ENCODE measurements at regions not wholly inside any gene's neighbourhood (a gene's known extent, or its start where the extent isn't known, plus 50 kb on each side); places are given as distances from the start of the nearest gene placed in this dataset.
A peak's percentile ranks its signal among the peaks of the same experiment; 100 is the strongest.

- RAD21 ChIA-PET (ENCODE audit: unreplicated experiment) = no interaction called here
- CTCF ChIA-PET = interaction anchor here (0.7 kb wide), 1 partner anchor 702 kb away, joined by 3 read pairs; no protein-coding TSS in a partner anchor
- Histone ChIP-seq H3K27me3 (replicated peaks in 1 of 2; ENCODE audit: control insufficient read depth in 2 of 2, insufficient read depth in 2 of 2, low read length in 1 of 2) (no peaks in the 10 kb centered on the region), H3K4me2 (ENCODE audit: control insufficient read depth, insufficient read depth) (no peak overlapping the region), H3K9me3 (replicated peaks; ENCODE audit: control insufficient read depth, insufficient read depth, low read length) (no peaks in the 10 kb centered on the region), H3K27ac (ENCODE audit: control insufficient read depth, insufficient read depth) (no peak overlapping the region), H3K79me2 (ENCODE audit: control insufficient read depth, insufficient read depth, low read length) (no peaks in the 10 kb centered on the region), H2AFZ (ENCODE audit: control insufficient read depth, low read depth, low read length) (no peak overlapping the region), H3K36me3 (ENCODE audit: control insufficient read depth in 2 of 2, insufficient read depth in 2 of 2, low read length in 1 of 2) (no peaks in the 10 kb centered on the region), H3K9ac (ENCODE audit: control insufficient read depth, insufficient read depth, low read length) (no peak overlapping the region), H4K20me1 (ENCODE audit: control insufficient read depth, insufficient read depth) (no peaks in the 10 kb centered on the region), H3K4me1 (ENCODE audit: control insufficient read depth, insufficient read depth, low read length) (no peaks in the 10 kb centered on the region), H3K4me3 (no peak overlapping the region)
- intact Hi-C loops (cut with micrococcal nuclease; ENCODE audit: unreplicated experiment) (no loop called here), in situ Hi-C loops (cut with MboI) (no loop called here)
- DNase-seq (ENCODE audit: low read depth, low spot score) = no peak
- WGBS (ENCODE audit: insufficient coverage, insufficient replicate concordance, low lambda C conversion rate, missing lambda C conversion rate) = 0% methylated on average over 1 of the region's 1 CpG
- FAIRE-seq = no peak
- POLR2A ChIA-PET = interaction anchor here (0.6 kb wide), 1 partner anchor 158 kb away, joined by 3 read pairs; no protein-coding TSS in a partner anchor
- no TSS peak for BruUV-seq (replicated peaks)
- SMC1A ChIA-PET (ENCODE audit: uncharacterized antibody, unreplicated experiment) = no interaction called here
- ATAC-seq = peak; percentile 30; the same call in 2 of the 3 replicates
- no peak for TF ChIP-seq NFXL1 (IDR thresholded peaks at IDR 0.05; ENCODE audit: borderline replicate concordance)
- no peak for TF ChIP-seq MTA2 (IDR thresholded peaks at IDR 0.05; ENCODE audit: low read depth)
- TF ChIP-seq CREM (IDR thresholded peaks at IDR 0.05; ENCODE audit: low read depth) = no peak
- TF ChIP-seq ZBED1 (IDR thresholded peaks at IDR 0.05; ENCODE audit: borderline replicate concordance) = no peak
- TF ChIP-seq NFIC (IDR thresholded peaks at IDR 0.05; ENCODE audit: low read depth, low read length) = no peak
- TF ChIP-seq RFX5 (IDR thresholded peaks at IDR 0.05; ENCODE audit: low read depth, low read length) = no peak
- TF ChIP-seq ZNF217 (IDR thresholded peaks at IDR 0.05) = no peak
- TF ChIP-seq TCF12 (IDR thresholded peaks at IDR 0.05; ENCODE audit: low read depth, low read length) = no peak
- TF ChIP-seq JUNB (IDR thresholded peaks at IDR 0.05) = no peak
- TF ChIP-seq FOXM1 (IDR thresholded peaks at IDR 0.05; ENCODE audit: low read depth, low read length) = no peak
Observed at GRCh38 chr3:20503394-20504082, 317.5 kb upstream of the SGO1 start.

DNA sequence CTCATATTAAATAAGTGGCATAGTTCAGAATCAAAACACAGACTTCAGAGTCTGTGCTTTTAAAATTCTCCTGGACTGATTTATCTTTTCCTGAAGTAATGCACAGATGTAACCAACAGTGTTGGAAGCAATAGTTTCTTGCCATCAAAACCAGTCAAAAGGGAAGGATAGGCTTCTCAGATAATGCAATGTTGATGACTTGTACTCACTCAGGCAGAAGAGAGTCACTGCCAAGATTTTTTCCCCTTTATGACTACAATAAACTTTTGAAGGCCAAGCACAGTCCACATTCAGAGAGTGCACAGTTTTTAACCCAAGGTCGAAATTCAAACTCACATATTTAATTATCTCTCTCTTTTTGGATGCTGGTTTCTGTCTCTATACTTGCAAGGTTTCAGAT, 305.0 kb upstream of the SGO1 start:
- Histone ChIP-seq H3K36me3 (ENCODE audit: control insufficient read depth in 2 of 2, insufficient read depth in 2 of 2, low read length in 1 of 2) (no peaks in the 10 kb centered on the region), H4K20me1 (ENCODE audit: control insufficient read depth, insufficient read depth) (no peaks in the 10 kb centered on the region), H3K4me3 (no peak overlapping the region), H3K79me2 (ENCODE audit: control insufficient read depth, insufficient read depth, low read length) (no peaks in the 10 kb centered on the region), H3K27me3 (replicated peaks in 1 of 2; ENCODE audit: control insufficient read depth in 2 of 2, insufficient read depth in 2 of 2, low read length in 1 of 2) (no peaks in the 10 kb centered on the region), H3K9ac (ENCODE audit: control insufficient read depth, insufficient read depth, low read length) (no peak overlapping the region), H3K9me3 (replicated peaks; ENCODE audit: control insufficient read depth, insufficient read depth, low read length) (no peaks in the 10 kb centered on the region), H3K4me2 (ENCODE audit: control insufficient read depth, insufficient read depth) (no peak overlapping the region), H2AFZ (ENCODE audit: control insufficient read depth, low read depth, low read length) (no peak overlapping the region), H3K27ac (ENCODE audit: control insufficient read depth, insufficient read depth) (no peak overlapping the region), H3K4me1 (ENCODE audit: control insufficient read depth, insufficient read depth, low read length) (no peaks in the 10 kb centered on the region)
- WGBS (ENCODE audit: insufficient coverage, insufficient replicate concordance, low lambda C conversion rate, missing lambda C conversion rate) = 0% methylated on average over 1 of the region's 1 CpG
- RAD21 ChIA-PET (ENCODE audit: unreplicated experiment) = no interaction called here
- POLR2A ChIA-PET = no interaction called here
- no TSS peak for BruUV-seq (replicated peaks)
- intact Hi-C loops (cut with micrococcal nuclease; ENCODE audit: unreplicated experiment) (no loop called here), in situ Hi-C loops (cut with MboI) (no loop called here)
- no peak for FAIRE-seq
- CTCF ChIA-PET = no interaction called here
- no peak for ATAC-seq
- no peak for DNase-seq (ENCODE audit: low read depth, low spot score)
- SMC1A ChIA-PET (ENCODE audit: uncharacterized antibody, unreplicated experiment) = no interaction called here
- TF ChIP-seq KDM1A (IDR thresholded peaks at IDR 0.05; ENCODE audit: borderline replicate concordance) (no peak), RUNX3 (IDR thresholded peaks at IDR 0.05; ENCODE audit: low read length) (no peak), WRNIP1 (IDR thresholded peaks at IDR 0.05; ENCODE audit: borderline replicate concordance, low read depth, low read length) (no peak), SMAD5 (IDR thresholded peaks at IDR 0.05; ENCODE audit: low read depth) (no peak), ASH2L (IDR thresholded peaks at IDR 0.05; ENCODE audit: borderline replicate concordance, low read depth) (no peak), ZNF274 (IDR thresholded peaks at IDR 0.05; ENCODE audit: insufficient read depth, insufficient read length) (no peak), NR2F1 (conservative IDR thresholded peaks at IDR 0.05) (no peak), PAX5 (IDR thresholded peaks at IDR 0.05; ENCODE audit: borderline replicate concordance, low read depth, low read length) (no peak), GATAD2B (conservative IDR thresholded peaks at IDR 0.05; ENCODE audit: low read depth) (no peak), RAD51 (IDR thresholded peaks at IDR 0.05) (no peak), CEBPB (IDR thresholded peaks at IDR 0.05; ENCODE audit: borderline replicate concordance in 1 of 2, low read depth in 2 of 2, low read length in 2 of 2) (no peak), ZZZ3 (IDR thresholded peaks at IDR 0.05; ENCODE audit: control insufficient read depth, insufficient read length, low read depth) (no peak), TCF3 (IDR thresholded peaks at IDR 0.05; ENCODE audit: borderline replicate concordance, insufficient read depth, low read depth, low read length) (no peak), SP1 (IDR thresholded peaks at IDR 0.05; ENCODE audit: low read depth, low read length) (no peak)
